Loucy (cell line): ENCODE measurements at regions not wholly inside any gene's neighbourhood (a gene's known extent, or its start where the extent isn't known, plus 50 kb on each side); places are given as distances from the start of the nearest gene placed in this dataset.

Source experiments
- H2AFZ ChIP-seq: fragments of 200-600 bp; sonication (generic); 2 replicates; pipeline ENCODE4 v1.6.0; 2016; ENCODE audit warnings: antibody characterized with exemption, mild to moderate bottlenecking, low read length, moderate library complexity
- H3F3A ChIP-seq: fragments of 200-600 bp; 2 replicates; pipeline ENCODE4 v1.6.0; 2016; ENCODE audit warnings: antibody characterized with exemption, low read depth, mild to moderate bottlenecking
- H3K27me3 ChIP-seq: fragments of 200-600 bp; sonication (generic); 2 replicates; pipeline ENCODE4 v1.6.1; 2014; ENCODE audit warnings: low read length, mild to moderate bottlenecking; ENCODE audit not compliant: insufficient read depth, poor library complexity, severe bottlenecking
- H3K36me3 ChIP-seq: fragments of 200-600 bp; sonication (generic); 2 replicates; pipeline ENCODE4 v1.6.1; 2016; ENCODE audit warnings: low read length; ENCODE audit not compliant: insufficient read depth
- H3K4me1 ChIP-seq: fragments of 200-600 bp; sonication (generic); 2 replicates; pipeline ENCODE4 v1.5.1; 2014; ENCODE audit warnings: low read length, mild to moderate bottlenecking; ENCODE audit not compliant: insufficient read depth, poor library complexity, severe bottlenecking
- H3K4me2 ChIP-seq: fragments of 200-600 bp; sonication (generic); 2 replicates; pipeline ENCODE4 v1.6.0; 2014; ENCODE audit warnings: antibody characterized with exemption, low read length, low read depth, mild to moderate bottlenecking; ENCODE audit not compliant: poor library complexity, severe bottlenecking
- H3K4me3 ChIP-seq: fragments of 200-600 bp; sonication (generic); 2 replicates; pipeline ENCODE4 v1.5.1; 2014; ENCODE audit warnings: low read length, mild to moderate bottlenecking, mixed read lengths; ENCODE audit not compliant: poor library complexity, severe bottlenecking
- H3K79me2 ChIP-seq: fragments of 200-600 bp; sonication (generic); 2 replicates; pipeline ENCODE4 v1.6.1; 2014; ENCODE audit warnings: low read length; ENCODE audit not compliant: insufficient read depth
- H3K9ac ChIP-seq: fragments of 200-600 bp; sonication (generic); 2 replicates; pipeline ENCODE4 v1.6.0; 2014; ENCODE audit warnings: mild to moderate bottlenecking, low read depth, low read length, moderate library complexity; ENCODE audit not compliant: poor library complexity, severe bottlenecking
- H3K9me2 ChIP-seq: fragments of 200-600 bp; sonication (generic); replicated peaks from 2 replicates; pipeline ENCODE4 v1.6.1; 2016; ENCODE audit warnings: low read depth, low read length, mixed read lengths
- H3K9me3 ChIP-seq: fragments of 200-600 bp; sonication (generic); 2 replicates; pipeline ENCODE4 v1.6.1; 2014; ENCODE audit warnings: mild to moderate bottlenecking, antibody characterized with exemption, low read length, low read depth; ENCODE audit not compliant: insufficient read depth
- H4K20me1 ChIP-seq: fragments of 200-600 bp; sonication (generic); 2 replicates; pipeline ENCODE4 v1.6.0; 2014; ENCODE audit warnings: antibody characterized with exemption, low read length, mild to moderate bottlenecking; ENCODE audit not compliant: insufficient read depth, poor library complexity, severe bottlenecking
- CTCF ChIP-seq: fragments of 200-600 bp; sonication (generic); conservative IDR thresholded peaks from 2 replicates; pipeline ENCODE4 v1.5.1; 2014; ENCODE audit warnings: mild to moderate bottlenecking, antibody characterized with exemption, low read length
- EZH2phosphoT487 ChIP-seq: fragments of 200-600 bp; IDR thresholded peaks from 2 replicates; pipeline ENCODE4 v1.6.1; 2018; ENCODE audit warnings: antibody characterized with exemption, mild to moderate bottlenecking, moderate library complexity, borderline replicate concordance

- H3K27me3 ChIP-seq: no peaks in the 10 kb centered on the region
- H3K4me1 ChIP-seq: no peaks in the 10 kb centered on the region
- no peak overlapping the region for H2AFZ ChIP-seq
- H3K9me3 ChIP-seq: no peaks in the 10 kb centered on the region
- TF ChIP-seq CTCF: no peak
- TF ChIP-seq EZH2phosphoT487: no peak
- H3K36me3 ChIP-seq: no peaks in the 10 kb centered on the region
- no peak overlapping the region for H3K9ac ChIP-seq
- no peaks in the 10 kb centered on the region for H4K20me1 ChIP-seq
- H3F3A ChIP-seq: no peaks in the 10 kb centered on the region
- no peaks in the 10 kb centered on the region for H3K9me2 ChIP-seq
- H3K4me2 ChIP-seq: no peak overlapping the region
- no peaks in the 10 kb centered on the region for H3K79me2 ChIP-seq
- no peak overlapping the region for H3K4me3 ChIP-seq
Measured at GRCh38 chr13:100983111-100983510, 308.5 kb upstream of the TMTC4 start.

- Histone ChIP-seq H3K4me2 (no peak overlapping the region), H3K4me3 (no peak overlapping the region), H3K9me3 (no peaks in the 10 kb centered on the region), H4K20me1 (no peaks in the 10 kb centered on the region), H3K9ac (no peak overlapping the region), H3K27me3 (no peaks in the 10 kb centered on the region), H3K4me1 (no peaks in the 10 kb centered on the region), H3K36me3 (no peaks in the 10 kb centered on the region), H3K79me2 (no peaks in the 10 kb centered on the region), H3K9me2 (no peaks in the 10 kb centered on the region), H3F3A (no peaks in the 10 kb centered on the region), H2AFZ (no peak overlapping the region)
- TF ChIP-seq EZH2phosphoT487: no peak
- no peak for TF ChIP-seq CTCF
Measured at GRCh38 chr13:100980171-100980570, 305.6 kb upstream of the TMTC4 start.

- H3K27me3 ChIP-seq: no peaks in the 10 kb centered on the region
- no peaks in the 10 kb centered on the region for H3K9me2 ChIP-seq
- H3K79me2 ChIP-seq: no peaks in the 10 kb centered on the region
- H2AFZ ChIP-seq: no peak overlapping the region
- no peaks in the 10 kb centered on the region for H3F3A ChIP-seq
- no peaks in the 10 kb centered on the region for H3K4me1 ChIP-seq
- no peak overlapping the region for H3K9ac ChIP-seq
- H4K20me1 ChIP-seq: no peaks in the 10 kb centered on the region
- H3K36me3 ChIP-seq: no peaks in the 10 kb centered on the region
- no peaks in the 10 kb centered on the region for H3K9me3 ChIP-seq
- TF ChIP-seq EZH2phosphoT487 (no peak), CTCF (no peak)
- no peak overlapping the region for H3K4me3 ChIP-seq
- H3K4me2 ChIP-seq: no peak overlapping the region
Measured at GRCh38 chr13:100977841-100978240, 303.2 kb upstream of the TMTC4 start.
